GM10266 (cell line): ENCODE measurements at regions not wholly inside any gene's neighbourhood (a gene's known extent, or its start where the extent isn't known, plus 50 kb on each side); places are given as distances from the start of the nearest gene placed in this dataset.

ENCODE experiments used
- DNase-seq: peaks from one replicate; pipeline ENCODE4 v3.0.0; 2012; ENCODE audit errors: extremely low spot score
- TF ChIP-seq, protein P1 (sequence below): IDR thresholded peaks from 2 replicates; pipeline ENCODE4 v1.5.1; 2012; ENCODE audit warnings: mild to moderate bottlenecking, low read depth; ENCODE audit not compliant: control insufficient read depth, insufficient read depth; ENCODE audit errors: missing control alignments

DNA sequence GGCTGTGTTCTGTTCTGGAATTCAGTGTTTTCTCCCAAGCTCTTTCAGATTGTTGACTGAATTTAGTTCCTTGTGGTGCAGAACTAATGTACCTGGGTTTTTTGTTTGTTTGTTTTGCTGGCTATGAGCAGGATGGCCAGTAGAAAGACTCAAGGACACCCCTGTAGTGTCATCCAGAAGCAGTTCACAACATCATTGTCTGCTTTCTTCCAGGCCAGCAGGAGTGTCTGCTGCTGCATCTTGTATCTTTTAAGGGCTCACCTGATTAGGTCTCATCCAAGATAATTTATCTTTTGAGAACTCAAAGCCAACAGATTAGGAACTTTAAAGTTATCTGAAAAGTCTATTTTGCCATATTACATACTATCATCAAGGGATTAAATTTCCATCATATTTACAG is 318.5 kb upstream of the MC4R start:
- no peak for DNase-seq
- TF ChIP-seq, protein P1, sequence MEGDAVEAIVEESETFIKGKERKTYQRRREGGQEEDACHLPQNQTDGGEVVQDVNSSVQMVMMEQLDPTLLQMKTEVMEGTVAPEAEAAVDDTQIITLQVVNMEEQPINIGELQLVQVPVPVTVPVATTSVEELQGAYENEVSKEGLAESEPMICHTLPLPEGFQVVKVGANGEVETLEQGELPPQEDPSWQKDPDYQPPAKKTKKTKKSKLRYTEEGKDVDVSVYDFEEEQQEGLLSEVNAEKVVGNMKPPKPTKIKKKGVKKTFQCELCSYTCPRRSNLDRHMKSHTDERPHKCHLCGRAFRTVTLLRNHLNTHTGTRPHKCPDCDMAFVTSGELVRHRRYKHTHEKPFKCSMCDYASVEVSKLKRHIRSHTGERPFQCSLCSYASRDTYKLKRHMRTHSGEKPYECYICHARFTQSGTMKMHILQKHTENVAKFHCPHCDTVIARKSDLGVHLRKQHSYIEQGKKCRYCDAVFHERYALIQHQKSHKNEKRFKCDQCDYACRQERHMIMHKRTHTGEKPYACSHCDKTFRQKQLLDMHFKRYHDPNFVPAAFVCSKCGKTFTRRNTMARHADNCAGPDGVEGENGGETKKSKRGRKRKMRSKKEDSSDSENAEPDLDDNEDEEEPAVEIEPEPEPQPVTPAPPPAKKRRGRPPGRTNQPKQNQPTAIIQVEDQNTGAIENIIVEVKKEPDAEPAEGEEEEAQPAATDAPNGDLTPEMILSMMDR = no peak

DNA sequence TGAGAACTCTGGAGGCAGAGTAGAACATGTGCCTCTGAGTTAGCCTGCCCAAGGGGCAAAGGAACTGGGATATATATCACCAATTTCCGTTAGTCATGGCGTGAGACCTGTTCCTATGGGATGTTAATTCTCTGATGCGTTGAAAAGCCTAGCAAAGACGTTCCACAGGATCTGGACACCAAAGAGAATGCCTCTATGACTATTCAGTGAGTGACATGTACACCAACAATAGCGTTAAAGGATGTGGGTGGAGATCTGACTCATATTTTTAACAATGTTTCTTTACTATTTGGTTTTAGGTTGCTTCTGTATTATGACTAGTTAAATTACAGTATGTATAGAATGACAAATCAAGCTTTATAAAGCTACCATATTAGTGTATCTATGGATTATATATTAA is 320.9 kb upstream of the MC4R start:
- TF ChIP-seq, protein P1 = no peak
- DNase-seq = no peak

DNA sequence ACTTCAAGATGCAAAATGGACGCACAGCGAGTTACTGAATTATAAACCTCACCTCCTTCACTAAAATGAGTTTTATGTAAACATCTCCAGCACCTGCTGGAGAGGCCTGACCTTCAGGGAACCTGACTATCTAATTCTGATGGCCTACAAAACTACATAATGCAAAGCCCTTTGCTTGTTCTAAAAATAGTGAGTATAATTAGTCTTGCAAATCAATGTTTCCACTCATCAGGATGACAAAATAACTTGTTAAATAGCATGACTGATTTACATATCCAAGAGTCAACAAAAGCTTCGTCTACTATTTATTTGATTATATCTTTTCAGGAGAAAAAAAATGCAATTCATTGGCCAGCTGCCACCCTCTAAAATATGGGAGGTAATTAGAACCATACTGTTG is 326.3 kb upstream of the MC4R start:
- TF ChIP-seq, protein P1 = no peak
- no peak for DNase-seq

DNA sequence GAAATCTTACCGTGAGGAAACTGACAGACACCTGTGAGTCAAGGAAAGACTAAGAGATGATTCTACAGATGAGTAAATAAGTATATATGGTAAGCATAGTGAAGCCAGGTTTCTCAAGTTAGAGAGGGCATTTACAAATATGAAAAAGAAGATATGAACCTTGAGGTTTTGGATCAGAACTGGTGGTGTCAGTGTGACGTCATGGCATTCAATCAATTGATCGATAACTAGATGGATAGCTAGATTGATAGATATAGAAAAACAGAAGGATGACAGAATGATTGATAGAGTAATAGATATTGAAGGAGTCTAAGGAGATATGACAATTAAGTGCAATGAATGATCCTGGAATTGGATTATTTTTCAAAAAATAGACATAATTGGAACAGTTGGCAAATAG is 350.2 kb upstream of the MC4R start:
- TF ChIP-seq, protein P1 = no peak
- DNase-seq = no peak

DNA sequence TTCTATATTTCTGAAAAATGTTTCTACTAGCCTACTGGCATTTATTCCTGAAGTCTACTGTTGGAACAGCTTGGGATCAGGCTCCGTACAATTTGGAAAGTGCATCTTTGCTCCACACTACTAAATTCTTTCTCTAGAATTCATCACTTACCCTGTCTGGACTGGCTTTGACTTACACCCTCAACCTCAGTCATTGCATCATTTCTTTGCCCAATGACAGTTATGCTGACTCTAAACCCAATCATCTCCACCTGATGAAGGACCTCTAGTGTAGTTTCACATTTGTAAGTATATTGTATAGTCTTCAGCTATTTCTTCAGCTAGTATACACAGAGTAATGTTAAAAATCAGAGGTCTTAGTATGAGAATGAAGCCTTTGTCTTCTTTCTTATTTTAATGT is 359.6 kb upstream of the MC4R start:
- TF ChIP-seq, protein P1 = no peak
- DNase-seq = no peak

DNA sequence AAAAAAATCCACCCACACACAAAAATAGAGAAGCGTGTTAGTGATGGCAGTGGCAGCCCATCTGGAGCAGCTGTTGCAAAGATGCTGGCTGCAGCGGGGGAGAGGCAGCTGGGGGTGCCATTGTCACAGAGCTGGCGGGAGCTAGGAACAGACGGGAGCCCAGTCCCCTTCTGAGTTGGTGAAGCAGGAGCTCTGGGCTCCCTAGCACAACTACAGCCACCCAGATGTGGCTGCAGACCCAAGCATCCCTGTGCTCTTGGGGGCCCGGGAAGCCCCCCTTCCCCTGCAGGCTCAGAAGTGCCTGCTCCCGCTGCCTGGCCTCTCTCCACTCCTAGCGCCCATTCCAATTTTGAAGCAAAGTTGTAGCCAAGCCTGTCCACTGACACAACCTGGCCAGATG is 366.6 kb upstream of the MC4R start:
- no peak for DNase-seq
- TF ChIP-seq, protein P1 = no peak

DNA sequence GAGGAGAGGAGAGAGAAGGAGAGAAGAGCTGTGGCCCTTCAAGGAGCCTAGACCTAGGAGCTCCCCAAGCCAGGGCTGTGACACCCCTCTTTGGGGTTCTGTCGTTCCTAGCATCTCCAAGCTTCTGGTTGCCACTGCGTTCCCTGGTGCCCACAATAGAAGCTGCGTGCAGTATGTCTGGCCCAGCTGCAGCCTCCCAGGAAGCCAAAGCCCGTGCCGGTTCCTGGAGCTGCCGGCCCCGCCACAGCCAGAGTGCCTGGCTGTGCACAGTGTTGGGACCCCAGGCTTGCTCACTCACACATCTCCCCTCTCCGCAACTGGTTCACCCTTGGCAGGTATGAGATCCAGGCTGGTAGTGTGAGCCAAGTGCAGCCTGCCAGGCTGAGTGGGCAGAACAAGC is 367.7 kb upstream of the MC4R start:
- DNase-seq = no peak
- TF ChIP-seq, protein P1 = no peak
